ENCODE measurements at regions not wholly inside any gene's neighbourhood (a gene's known extent, or its start where the extent isn't known, plus 50 kb on each side); places are given as distances from the start of the nearest gene placed in this dataset.

- DNase-seq, result no peak
Observed at GRCh38 chr13:91100944-91101343, 246.5 kb upstream of the MIR17HG start.

- no peak for DNase-seq
Observed at GRCh38 chr13:91101381-91101780, 246.1 kb upstream of the MIR17HG start.

- no peak for DNase-seq
Observed at GRCh38 chr13:91105270-91105669, 242.2 kb upstream of the MIR17HG start.

- DNase-seq, result no peak
Observed at GRCh38 chr13:91106565-91106964, 240.9 kb upstream of the MIR17HG start.

- no peak for DNase-seq
Observed at GRCh38 chr13:91108315-91108714, 239.2 kb upstream of the MIR17HG start.

- DNase-seq, result no peak
Observed at GRCh38 chr13:91111476-91112200, 235.8 kb upstream of the MIR17HG start.

- DNase-seq, result no peak
Observed at GRCh38 chr13:91112201-91112923, 235.1 kb upstream of the MIR17HG start.

GRCh38 chr13:91112924-91113277, 234.6 kb upstream of the MIR17HG start:
- no peak for DNase-seq

GRCh38 chr13:91115776-91116175, 231.7 kb upstream of the MIR17HG start:
- DNase-seq, result no peak

GRCh38 chr13:91117351-91117750, 230.1 kb upstream of the MIR17HG start:
- DNase-seq, result no peak

GRCh38 chr13:91119643-91120042, 227.8 kb upstream of the MIR17HG start:
- DNase-seq, result no peak

GRCh38 chr13:91122766-91123165, 224.7 kb upstream of the MIR17HG start:
- DNase-seq, result no peak

- no peak for DNase-seq
Observed at GRCh38 chr13:91123456-91124127, 223.9 kb upstream of the MIR17HG start.

GRCh38 chr13:91126806-91127205, 220.7 kb upstream of the MIR17HG start:
- DNase-seq, result no peak

- DNase-seq, result no peak
Observed at GRCh38 chr13:91127995-91128394, 219.5 kb upstream of the MIR17HG start.

GRCh38 chr13:91132381-91132780, 215.1 kb upstream of the MIR17HG start:
- DNase-seq, result no peak

GRCh38 chr13:91132786-91133185, 214.7 kb upstream of the MIR17HG start:
- DNase-seq, result no peak

GRCh38 chr13:91133941-91134802, 213.3 kb upstream of the MIR17HG start:
- DNase-seq, result peak; percentile 17

- no peak for DNase-seq
Observed at GRCh38 chr13:91134803-91135184, 212.7 kb upstream of the MIR17HG start.

- no peak for DNase-seq
Observed at GRCh38 chr13:91135376-91135775, 212.1 kb upstream of the MIR17HG start.

GRCh38 chr13:91135968-91136367, 211.5 kb upstream of the MIR17HG start:
- no peak for DNase-seq

- DNase-seq, result no peak
Observed at GRCh38 chr13:91136806-91137205, 210.7 kb upstream of the MIR17HG start.

GRCh38 chr13:91139232-91139631, 208.3 kb upstream of the MIR17HG start:
- no peak for DNase-seq
